ENCODE measurements at regions not wholly inside any gene's neighbourhood (a gene's known extent, or its start where the extent isn't known, plus 50 kb on each side); places are given as distances from the start of the nearest gene placed in this dataset.
"Not testable (repeated sequence)": the region's sequence is repeated elsewhere in the genome, so short reads cannot be mapped to it uniquely, and the experiment has no call there.

GRCh38 chr16:58853854-58854791 lies 120.0 kb upstream of the GOT2 start:
- Histone ChIP-seq H3K27me3 (no peaks in the 10 kb centered on the region), H3K9me3 (no peaks in the 10 kb centered on the region), H3K36me3 (no peaks in the 10 kb centered on the region), H3K4me1 (no peaks in the 10 kb centered on the region), H3K27ac (no peak overlapping the region), H3K4me3 (no peak overlapping the region)
- no peak for DNase-seq (ENCODE audit: low spot score in 2 of 2)
- intact Hi-C loops (cut with DNase I), result no loop called here
- no peak for TF ChIP-seq CTCF (IDR thresholded peaks at IDR 0.05)

GRCh38 chr16:58850678-58851020 lies 116.5 kb upstream of the GOT2 start:
- no peaks in the 10 kb centered on the region for H3K36me3 ChIP-seq
- DNase-seq (ENCODE audit: low spot score in 2 of 2), result no peak
- no peaks in the 10 kb centered on the region for H3K9me3 ChIP-seq
- no peak overlapping the region for H3K4me3 ChIP-seq
- intact Hi-C loops (cut with DNase I), result no loop called here
- H3K4me1 ChIP-seq, result no peaks in the 10 kb centered on the region
- TF ChIP-seq CTCF (IDR thresholded peaks at IDR 0.05), result no peak
- no peak overlapping the region for H3K27ac ChIP-seq
- no peaks in the 10 kb centered on the region for H3K27me3 ChIP-seq

GRCh38 chr16:58850019-58850677 lies 116.0 kb upstream of the GOT2 start:
- intact Hi-C loops (cut with DNase I), result no loop called here
- DNase-seq (ENCODE audit: low spot score in 2 of 2), result no peak
- TF ChIP-seq CTCF (IDR thresholded peaks at IDR 0.05), result no peak
- Histone ChIP-seq H3K4me3 (no peak overlapping the region), H3K9me3 (no peaks in the 10 kb centered on the region), H3K27ac (no peak overlapping the region), H3K36me3 (no peaks in the 10 kb centered on the region), H3K27me3 (no peaks in the 10 kb centered on the region), H3K4me1 (no peaks in the 10 kb centered on the region)

DNA sequence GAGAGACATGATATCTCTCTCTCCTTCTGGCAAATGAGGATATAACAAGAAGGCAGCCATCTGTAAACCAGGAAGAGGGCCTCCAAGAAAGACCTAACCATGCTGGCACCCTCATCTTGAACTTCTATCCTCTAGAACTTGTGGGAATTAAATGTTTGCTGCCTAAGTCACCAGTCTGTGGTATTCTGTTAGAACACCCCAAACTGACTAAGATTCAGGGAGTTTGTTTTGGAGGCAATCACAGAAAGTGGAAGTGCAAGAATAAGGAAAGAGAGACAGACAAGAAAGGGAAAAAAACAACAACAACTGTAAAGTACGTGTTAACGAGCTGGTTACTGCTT lies 114.5 kb upstream of the GOT2 start:
- no peak for DNase-seq (ENCODE audit: low spot score in 2 of 2)
- H3K27me3 ChIP-seq, result no peaks in the 10 kb centered on the region
- no peak for TF ChIP-seq CTCF (IDR thresholded peaks at IDR 0.05)
- no peaks in the 10 kb centered on the region for H3K36me3 ChIP-seq
- no peaks in the 10 kb centered on the region for H3K9me3 ChIP-seq
- no peaks in the 10 kb centered on the region for H3K4me1 ChIP-seq
- H3K27ac ChIP-seq, result no peak overlapping the region
- H3K4me3 ChIP-seq, result no peak overlapping the region
- intact Hi-C loops (cut with DNase I), result no loop called here

- Histone ChIP-seq H3K9me3 (no peaks in the 10 kb centered on the region), H3K4me3 (no peak overlapping the region), H3K27me3 (no peaks in the 10 kb centered on the region), H3K4me1 (no peaks in the 10 kb centered on the region), H3K36me3 (no peaks in the 10 kb centered on the region), H3K27ac (no peak overlapping the region)
- no peak for DNase-seq (ENCODE audit: low spot score in 2 of 2)
- TF ChIP-seq CTCF (IDR thresholded peaks at IDR 0.05), result no peak
- intact Hi-C loops (cut with DNase I), result no loop called here
Observed at GRCh38 chr16:58847902-58848661, 114.0 kb upstream of the GOT2 start.

DNA sequence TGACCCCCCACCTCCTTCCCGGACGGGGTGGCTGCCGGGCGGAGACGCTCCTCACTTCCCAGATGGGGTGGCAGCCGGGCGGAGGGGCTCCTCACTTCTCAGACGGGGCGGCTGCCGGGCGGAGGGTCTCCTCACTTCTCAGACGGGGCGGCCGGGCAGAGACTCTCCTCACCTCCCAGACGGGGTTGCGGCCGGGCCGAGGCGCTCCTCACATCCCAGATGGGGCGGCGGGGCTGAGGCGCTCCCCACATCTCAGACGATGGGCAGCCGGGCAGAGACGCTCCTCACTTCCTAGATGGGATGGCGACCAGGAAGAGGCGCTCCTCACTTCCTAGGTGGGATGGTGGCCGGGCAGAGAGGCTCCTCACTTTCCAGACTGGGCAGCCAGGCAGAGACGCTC lies 112.1 kb upstream of the GOT2 start:
- H3K9me3 ChIP-seq; DNase-seq (ENCODE audit: low spot score in 2 of 2); H3K36me3 ChIP-seq; H3K4me3 ChIP-seq; H3K27ac ChIP-seq; H3K27me3 ChIP-seq; intact Hi-C loops (cut with DNase I); H3K4me1 ChIP-seq: not testable (repeated sequence)
